ENCODE measurements at regions not wholly inside any gene's neighbourhood (a gene's known extent, or its start where the extent isn't known, plus 50 kb on each side); places are given as distances from the start of the nearest gene placed in this dataset.

DNA sequence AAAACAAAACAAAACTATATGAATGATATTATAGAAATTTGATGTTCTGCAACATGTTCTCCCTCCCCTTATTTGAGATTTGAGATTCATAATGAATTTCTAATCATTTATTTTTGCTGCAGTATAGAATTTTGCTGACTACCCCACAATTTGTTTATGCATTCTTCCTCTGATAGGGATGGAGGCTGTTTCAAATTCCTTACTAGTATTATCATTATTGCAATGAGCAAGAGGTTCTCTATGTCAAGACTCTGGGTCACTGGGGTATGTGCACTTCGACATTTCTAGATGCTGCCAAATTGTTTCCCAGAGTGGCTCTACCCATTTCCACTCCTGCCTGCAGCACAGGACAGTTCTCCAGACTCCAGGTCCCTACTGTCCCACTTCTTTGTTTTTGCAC, 54.9 kb upstream of the DAB2IP start:
- TF ChIP-seq SRF (IDR thresholded peaks at IDR 0.05; ENCODE audit: low read depth, low read length) = no peak
- TF ChIP-seq, protein P1, sequence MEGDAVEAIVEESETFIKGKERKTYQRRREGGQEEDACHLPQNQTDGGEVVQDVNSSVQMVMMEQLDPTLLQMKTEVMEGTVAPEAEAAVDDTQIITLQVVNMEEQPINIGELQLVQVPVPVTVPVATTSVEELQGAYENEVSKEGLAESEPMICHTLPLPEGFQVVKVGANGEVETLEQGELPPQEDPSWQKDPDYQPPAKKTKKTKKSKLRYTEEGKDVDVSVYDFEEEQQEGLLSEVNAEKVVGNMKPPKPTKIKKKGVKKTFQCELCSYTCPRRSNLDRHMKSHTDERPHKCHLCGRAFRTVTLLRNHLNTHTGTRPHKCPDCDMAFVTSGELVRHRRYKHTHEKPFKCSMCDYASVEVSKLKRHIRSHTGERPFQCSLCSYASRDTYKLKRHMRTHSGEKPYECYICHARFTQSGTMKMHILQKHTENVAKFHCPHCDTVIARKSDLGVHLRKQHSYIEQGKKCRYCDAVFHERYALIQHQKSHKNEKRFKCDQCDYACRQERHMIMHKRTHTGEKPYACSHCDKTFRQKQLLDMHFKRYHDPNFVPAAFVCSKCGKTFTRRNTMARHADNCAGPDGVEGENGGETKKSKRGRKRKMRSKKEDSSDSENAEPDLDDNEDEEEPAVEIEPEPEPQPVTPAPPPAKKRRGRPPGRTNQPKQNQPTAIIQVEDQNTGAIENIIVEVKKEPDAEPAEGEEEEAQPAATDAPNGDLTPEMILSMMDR (IDR thresholded peaks at IDR 0.05; ENCODE audit: control extremely low read depth in 1 of 3, insufficient read depth in 1 of 3, low read depth in 1 of 3, low read length in 3 of 3) = no peak
- TF ChIP-seq POLR2A (IDR thresholded peaks at IDR 0.05; ENCODE audit: control extremely low read depth in 1 of 2, low read depth in 2 of 2, low read length in 2 of 2) = no peak
- TF ChIP-seq, protein P2, sequence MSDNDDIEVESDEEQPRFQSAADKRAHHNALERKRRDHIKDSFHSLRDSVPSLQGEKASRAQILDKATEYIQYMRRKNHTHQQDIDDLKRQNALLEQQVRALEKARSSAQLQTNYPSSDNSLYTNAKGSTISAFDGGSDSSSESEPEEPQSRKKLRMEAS (IDR thresholded peaks at IDR 0.05) = no peak
- TF ChIP-seq SUZ12 (IDR thresholded peaks at IDR 0.05; ENCODE audit: low read length) = no peak
- no peak for TF ChIP-seq CHD1 (IDR thresholded peaks at IDR 0.05; ENCODE audit: low read depth, low read length)
- TF ChIP-seq EP300 (IDR thresholded peaks at IDR 0.05; ENCODE audit: borderline replicate concordance in 1 of 2, low read depth in 2 of 2, low read length in 2 of 2) = no peak
- no peak for TF ChIP-seq SIN3A (conservative IDR thresholded peaks at IDR 0.05 in 1 of 2, IDR thresholded peaks at IDR 0.05 in 1 of 2; ENCODE audit: low read depth in 1 of 2, low read length in 2 of 2)
- no peak for TF ChIP-seq JUND (IDR thresholded peaks at IDR 0.05; ENCODE audit: low read length)
- TF ChIP-seq HDAC6 (IDR thresholded peaks at IDR 0.05; ENCODE audit: low read depth, low read length) = no peak
- TF ChIP-seq TEAD4 (IDR thresholded peaks at IDR 0.05; ENCODE audit: low read depth, low read length) = no peak
- no peak for TF ChIP-seq POLR2AphosphoS5 (IDR thresholded peaks at IDR 0.05; ENCODE audit: low read depth, low read length)
- TF ChIP-seq, protein P3, sequence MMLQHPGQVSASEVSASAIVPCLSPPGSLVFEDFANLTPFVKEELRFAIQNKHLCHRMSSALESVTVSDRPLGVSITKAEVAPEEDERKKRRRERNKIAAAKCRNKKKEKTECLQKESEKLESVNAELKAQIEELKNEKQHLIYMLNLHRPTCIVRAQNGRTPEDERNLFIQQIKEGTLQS (IDR thresholded peaks at IDR 0.05; ENCODE audit: insufficient read depth, low read depth, low read length) = no peak
